ENCODE measurements at regions not wholly inside any gene's neighbourhood (a gene's known extent, or its start where the extent isn't known, plus 50 kb on each side); places are given as distances from the start of the nearest gene placed in this dataset.

- Histone ChIP-seq H3K27ac (ENCODE audit: low read depth in 1 of 2, low read length in 2 of 2) (no peak overlapping the region), H3K27me3 (ENCODE audit: control insufficient read depth in 4 of 4, insufficient read depth in 4 of 4, low read length in 3 of 4) (no peaks in the 10 kb centered on the region), H3K4me3 (ENCODE audit: low read depth in 1 of 3, low read length in 3 of 3) (no peak overlapping the region), H3K36me3 (ENCODE audit: control insufficient read depth in 4 of 4, insufficient read depth in 3 of 4, low read depth in 1 of 4, low read length in 3 of 4) (no peaks in the 10 kb centered on the region), H3K9ac (ENCODE audit: low read depth in 1 of 2, low read length in 2 of 2) (no peak overlapping the region), H3K9me3 (ENCODE audit: control insufficient read depth in 4 of 4, low read length in 3 of 4) (peaks cover 0 to 3% (median 0%) of the 10 kb centered on the region in 4 donors), H3K4me1 (ENCODE audit: control insufficient read depth in 4 of 4, insufficient read depth in 4 of 4, low read length in 3 of 4) (peaks cover 0 to 2% (median 0%) of the 10 kb centered on the region in 4 donors)
- no peak for TF ChIP-seq ATF3 (IDR thresholded peaks at IDR 0.05)
- TF ChIP-seq GABPA (IDR thresholded peaks at IDR 0.05 in 1 of 2, conservative IDR thresholded peaks at IDR 0.05 in 1 of 2) = no peak
- TF ChIP-seq JUND (IDR thresholded peaks at IDR 0.05) = no peak
- TF ChIP-seq YY1 (IDR thresholded peaks at IDR 0.05) = no peak
- no peak for TF ChIP-seq EGR1 (IDR thresholded peaks at IDR 0.05; ENCODE audit: low read depth in 2 of 2)
- TF ChIP-seq SP1 (IDR thresholded peaks at IDR 0.05) = no peak
- TF ChIP-seq FOXA1 (IDR thresholded peaks at IDR 0.05) = no peak
- no peak for TF ChIP-seq MAX (IDR thresholded peaks at IDR 0.05)
- 35% methylated on average over 8 of the region's 8 CpGs for WGBS
- no peak for DNase-seq (ENCODE audit: low spot score)
These were observed 480.0 kb downstream of the MEI4 start for GRCh38 chr6:78132671-78133410.

GRCh38 chr6:78150425-78150824 lies 497.6 kb downstream of the MEI4 start:
- WGBS = 78% methylated on average over 3 of the region's 3 CpGs
- Histone ChIP-seq H3K36me3 (ENCODE audit: control insufficient read depth in 4 of 4, insufficient read depth in 3 of 4, low read depth in 1 of 4, low read length in 3 of 4) (no peaks in the 10 kb centered on the region), H3K9me3 (ENCODE audit: control insufficient read depth in 4 of 4, low read length in 3 of 4) (no peaks in the 10 kb centered on the region), H3K4me1 (ENCODE audit: control insufficient read depth in 4 of 4, insufficient read depth in 4 of 4, low read length in 3 of 4) (no peaks in the 10 kb centered on the region), H3K4me3 (ENCODE audit: low read depth in 1 of 3, low read length in 3 of 3) (no peak overlapping the region), H3K9ac (ENCODE audit: low read depth in 1 of 2, low read length in 2 of 2) (no peak overlapping the region), H3K27ac (ENCODE audit: low read depth in 1 of 2, low read length in 2 of 2) (no peak overlapping the region), H3K27me3 (ENCODE audit: control insufficient read depth in 4 of 4, insufficient read depth in 4 of 4, low read length in 3 of 4) (peaks cover 0 to 4% (median 0%) of the 10 kb centered on the region in 4 donors)
- DNase-seq (ENCODE audit: low spot score) = no peak
- no peak for TF ChIP-seq FOXA2 (IDR thresholded peaks at IDR 0.05)
- no peak for TF ChIP-seq ATF3 (IDR thresholded peaks at IDR 0.05)
- TF ChIP-seq REST (IDR thresholded peaks at IDR 0.05) = no peak
- no peak for TF ChIP-seq HNF4A (conservative IDR thresholded peaks at IDR 0.05)
- TF ChIP-seq GABPA (IDR thresholded peaks at IDR 0.05 in 1 of 2, conservative IDR thresholded peaks at IDR 0.05 in 1 of 2) = no peak
- no peak for TF ChIP-seq FOXA1 (IDR thresholded peaks at IDR 0.05)
- TF ChIP-seq RAD21 (IDR thresholded peaks at IDR 0.05) = no peak

- H3K27me3 ChIP-seq (ENCODE audit: control insufficient read depth in 4 of 4, insufficient read depth in 4 of 4, low read length in 3 of 4) = peaks cover 0 to 4% (median 0%) of the 10 kb centered on the region in 4 donors
These were observed 501.1 kb downstream of the MEI4 start for GRCh38 chr6:78153976-78154375.

More at GRCh38 chr6:78153976-78154375, 501.1 kb downstream of the MEI4 start:
- H3K9ac ChIP-seq (ENCODE audit: low read depth in 1 of 2, low read length in 2 of 2) = no peak overlapping the region
- H3K9me3 ChIP-seq (ENCODE audit: control insufficient read depth in 4 of 4, low read length in 3 of 4) = no peaks in the 10 kb centered on the region
- no peaks in the 10 kb centered on the region for H3K4me1 ChIP-seq (ENCODE audit: control insufficient read depth in 4 of 4, insufficient read depth in 4 of 4, low read length in 3 of 4)
- no peak overlapping the region for H3K4me3 ChIP-seq (ENCODE audit: low read depth in 1 of 3, low read length in 3 of 3)
- TF ChIP-seq TAF1 (conservative IDR thresholded peaks at IDR 0.05) (no peak), GABPA (IDR thresholded peaks at IDR 0.05 in 1 of 2, conservative IDR thresholded peaks at IDR 0.05 in 1 of 2) (no peak), SP1 (IDR thresholded peaks at IDR 0.05) (no peak), JUND (IDR thresholded peaks at IDR 0.05) (no peak), HNF4G (IDR thresholded peaks at IDR 0.05) (no peak), FOXA2 (IDR thresholded peaks at IDR 0.05) (no peak)
- no peak overlapping the region for H3K27ac ChIP-seq (ENCODE audit: low read depth in 1 of 2, low read length in 2 of 2)
- no peaks in the 10 kb centered on the region for H3K36me3 ChIP-seq (ENCODE audit: control insufficient read depth in 4 of 4, insufficient read depth in 3 of 4, low read depth in 1 of 4, low read length in 3 of 4)
- DNase-seq (ENCODE audit: low spot score) = no peak
